NCI-H2227 (cell line): ENCODE measurements at regions not wholly inside any gene's neighbourhood (a gene's known extent, or its start where the extent isn't known, plus 50 kb on each side); places are given as distances from the start of the nearest gene placed in this dataset.
"Not testable (repeated sequence)": the region's sequence is repeated elsewhere in the genome, so short reads cannot be mapped to it uniquely, and the experiment has no call there.

Source experiments
- DNase-seq: peaks from one replicate; lab custom pipeline; 2025; ENCODE audit not compliant: unreplicated experiment; lab: John Stamatoyannopoulos, UW

- DNase-seq: peak; percentile 9
Measured at GRCh38 chrX:123788193-123788592, 55.3 kb upstream of the THOC2 start.

GRCh38 chrX:123788744-123789143, 55.9 kb upstream of the THOC2 start:
- no peak for DNase-seq

- DNase-seq: no peak
Measured at GRCh38 chrX:123797543-123798447, 62.1 kb upstream of the XIAP start.

GRCh38 chrX:123798706-123799430, 61.0 kb upstream of the XIAP start:
- DNase-seq: peak; percentile 81

- DNase-seq: no peak
Measured at GRCh38 chrX:123801901-123802300, 58.0 kb upstream of the XIAP start.

- peak; percentile 70 for DNase-seq
Measured at GRCh38 chrX:123803331-123803983, 56.4 kb upstream of the XIAP start.

GRCh38 chrX:123803984-123804365, 55.9 kb upstream of the XIAP start:
- DNase-seq: not testable (repeated sequence)

- no peak for DNase-seq
Measured at GRCh38 chrX:123807835-123808416, 51.9 kb upstream of the XIAP start.

GRCh38 chrX:123809854-123810375, 49.9 kb upstream of the XIAP start:
- DNase-seq: no peak
